ENCODE measurements at regions not wholly inside any gene's neighbourhood (a gene's known extent, or its start where the extent isn't known, plus 50 kb on each side); places are given as distances from the start of the nearest gene placed in this dataset.

- Histone ChIP-seq H3K27me3 (no peaks in the 10 kb centered on the region), H3K4me3 (no peak overlapping the region), H3K9me3 (no peaks in the 10 kb centered on the region), H3K4me1 (no peaks in the 10 kb centered on the region), H3K27ac (no peak overlapping the region), H3K36me3 (no peaks in the 10 kb centered on the region)
- 69 to 75% methylated on average over 4 of the region's 4 CpGs for WGBS, 2 donors
- no peak for DNase-seq
- intact Hi-C loops (cut with DNase I) = no loop called here
- TF ChIP-seq POLR2A (IDR thresholded peaks at IDR 0.05) (no peak), EP300 (IDR thresholded peaks at IDR 0.05) (no peak), POLR2AphosphoS5 (IDR thresholded peaks at IDR 0.05) (no peak), CTCF (IDR thresholded peaks at IDR 0.05) (no peak)
Measured at GRCh38 chr10:107899502-107900062, 735.1 kb upstream of the SORCS1 start.

GRCh38 chr10:107899075-107899474 is 734.6 kb upstream of the SORCS1 start:
- Histone ChIP-seq H3K4me1 (no peaks in the 10 kb centered on the region), H3K27ac (no peak overlapping the region), H3K4me3 (no peak overlapping the region), H3K9me3 (no peaks in the 10 kb centered on the region), H3K27me3 (no peaks in the 10 kb centered on the region), H3K36me3 (no peaks in the 10 kb centered on the region)
- DNase-seq = no peak
- WGBS, 2 donors = 85 to 95% methylated on average over 4 of the region's 4 CpGs
- intact Hi-C loops (cut with DNase I) = no loop called here
- TF ChIP-seq POLR2AphosphoS5 (IDR thresholded peaks at IDR 0.05) = no peak
- TF ChIP-seq EP300 (IDR thresholded peaks at IDR 0.05) = no peak
- no peak for TF ChIP-seq CTCF (IDR thresholded peaks at IDR 0.05)
- no peak for TF ChIP-seq POLR2A (IDR thresholded peaks at IDR 0.05)

GRCh38 chr10:107898392-107898791 is 733.9 kb upstream of the SORCS1 start:
- no peak overlapping the region for H3K4me3 ChIP-seq
- no peak overlapping the region for H3K27ac ChIP-seq
- 70 to 80% methylated on average over 4 of the region's 4 CpGs for WGBS, 2 donors
- no peak for TF ChIP-seq POLR2AphosphoS5 (IDR thresholded peaks at IDR 0.05)
- no peak for TF ChIP-seq POLR2A (IDR thresholded peaks at IDR 0.05)
- no peak for TF ChIP-seq CTCF (IDR thresholded peaks at IDR 0.05)
- TF ChIP-seq EP300 (IDR thresholded peaks at IDR 0.05) = no peak
- H3K27me3 ChIP-seq = no peaks in the 10 kb centered on the region
- H3K4me1 ChIP-seq = no peaks in the 10 kb centered on the region
- H3K9me3 ChIP-seq = no peaks in the 10 kb centered on the region
- DNase-seq = no peak
- no peaks in the 10 kb centered on the region for H3K36me3 ChIP-seq
- intact Hi-C loops (cut with DNase I) = no loop called here

GRCh38 chr10:107894516-107894915 is 730.0 kb upstream of the SORCS1 start:
- Histone ChIP-seq H3K4me1 (no peaks in the 10 kb centered on the region), H3K27ac (no peak overlapping the region), H3K9me3 (no peaks in the 10 kb centered on the region), H3K36me3 (no peaks in the 10 kb centered on the region), H3K27me3 (no peaks in the 10 kb centered on the region), H3K4me3 (no peak overlapping the region)
- WGBS, 2 donors = 40 to 62% methylated on average over 4 of the region's 4 CpGs
- intact Hi-C loops (cut with DNase I) = no loop called here
- TF ChIP-seq POLR2AphosphoS5 (IDR thresholded peaks at IDR 0.05) (no peak), POLR2A (IDR thresholded peaks at IDR 0.05) (no peak), CTCF (IDR thresholded peaks at IDR 0.05) (no peak), EP300 (IDR thresholded peaks at IDR 0.05) (no peak)
- no peak for DNase-seq

GRCh38 chr10:107889105-107889504 is 724.6 kb upstream of the SORCS1 start:
- no peak overlapping the region for H3K27ac ChIP-seq
- no peaks in the 10 kb centered on the region for H3K27me3 ChIP-seq
- no peaks in the 10 kb centered on the region for H3K36me3 ChIP-seq
- intact Hi-C loops (cut with DNase I) = no loop called here
- no peaks in the 10 kb centered on the region for H3K4me1 ChIP-seq
- peaks cover 0 to 6% (median under 1%) of the 10 kb centered on the region in 4 donors for H3K9me3 ChIP-seq
- H3K4me3 ChIP-seq = no peak overlapping the region
- DNase-seq = no peak
- WGBS, 2 donors = 17 to 50% methylated on average over 2 of the region's 2 CpGs
- TF ChIP-seq POLR2A (IDR thresholded peaks at IDR 0.05) = no peak
- no peak for TF ChIP-seq CTCF (IDR thresholded peaks at IDR 0.05)
- no peak for TF ChIP-seq EP300 (IDR thresholded peaks at IDR 0.05)
- TF ChIP-seq POLR2AphosphoS5 (IDR thresholded peaks at IDR 0.05) = no peak
